Ectodermal cell (in vitro differentiated cells): ENCODE measurements at regions not wholly inside any gene's neighbourhood (a gene's known extent, or its start where the extent isn't known, plus 50 kb on each side); places are given as distances from the start of the nearest gene placed in this dataset.

Source experiments
- H3K27ac ChIP-seq: 2 replicates; pipeline ENCODE4 v1.7.0; 2013; ENCODE audit warnings: mild to moderate bottlenecking, low read depth, low read length; ENCODE audit not compliant: insufficient read depth, poor library complexity, severe bottlenecking
- H3K27me3 ChIP-seq: 2 replicates; pipeline ENCODE4 v1.7.0; 2013; ENCODE audit warnings: mild to moderate bottlenecking, low read length; ENCODE audit not compliant: insufficient read depth, control insufficient read depth, poor library complexity, severe bottlenecking
- H3K36me3 ChIP-seq: one replicate; pipeline ENCODE4 v1.7.0; 2013; ENCODE audit warnings: low read length; ENCODE audit not compliant: control insufficient read depth, insufficient read depth
- H3K4me1 ChIP-seq: one replicate; pipeline ENCODE4 v1.7.0; 2013; ENCODE audit warnings: low read length; ENCODE audit not compliant: control insufficient read depth, insufficient read depth
- H3K4me3 ChIP-seq: 2 replicates; pipeline ENCODE4 v1.7.0; 2013; ENCODE audit warnings: low read depth, low read length, control low read depth; ENCODE audit not compliant: insufficient read depth
- H3K9me3 ChIP-seq: 2 replicates; pipeline ENCODE4 v1.7.0; 2013; ENCODE audit warnings: mild to moderate bottlenecking, low read length, moderate library complexity; ENCODE audit not compliant: control insufficient read depth
- WGBS, 2 experiments: methylation state at CpG; one replicate each; pipeline ENCODE4 v1.1.7; 2013; ENCODE audit warnings: missing lambda C conversion rate in 2 of 2; 5-methylcytosine and 5-hydroxymethylcytosine counted together

DNA sequence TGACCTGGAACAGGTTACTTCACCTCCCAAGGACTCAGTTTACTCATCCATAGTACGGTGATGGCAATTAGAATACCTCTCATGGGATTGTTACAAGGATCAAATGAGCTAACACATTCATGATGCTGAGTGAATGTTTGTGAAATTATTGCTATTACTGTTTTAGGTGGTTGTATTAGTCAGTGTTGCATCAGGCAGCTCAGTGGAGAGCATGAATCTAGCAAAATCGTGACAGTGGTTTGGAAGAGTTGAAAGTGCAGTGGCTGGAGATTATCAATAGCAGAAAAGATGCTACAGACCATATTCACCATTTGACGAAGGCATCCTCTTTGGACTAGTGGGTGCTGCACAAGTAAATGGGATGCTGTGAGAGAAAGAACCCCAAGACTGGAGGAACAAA, 50.4 kb upstream of the CTNNBL1 start:
- WGBS, 2 experiments, result 82 to 83% methylated on average over 3 of the region's 3 CpGs
- Histone ChIP-seq H3K27me3 (peaks cover 6% of the 10 kb centered on the region), H3K27ac (no peak overlapping the region)

DNA sequence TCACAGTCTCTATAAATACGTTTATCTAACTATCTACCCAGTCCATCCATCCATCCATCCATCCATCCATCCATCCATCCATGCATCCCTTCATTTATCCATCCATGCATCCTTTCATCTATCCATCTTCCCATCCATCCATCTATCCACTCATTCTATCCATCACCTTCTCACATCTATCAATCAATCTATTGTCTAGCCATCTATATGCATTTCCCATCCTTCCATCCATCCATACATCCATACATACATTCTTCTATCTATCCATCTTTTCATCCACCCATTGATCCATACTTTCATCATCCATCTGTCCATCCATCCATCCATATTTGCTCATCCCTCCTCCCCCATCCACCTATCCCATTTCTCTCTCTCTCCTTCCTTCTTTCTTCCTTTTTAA, 51.6 kb upstream of the CTNNBL1 start:
- no peaks in the 10 kb centered on the region for H3K36me3 ChIP-seq
- no peak overlapping the region for H3K27ac ChIP-seq
- peaks cover 6% of the 10 kb centered on the region for H3K27me3 ChIP-seq
- H3K9me3 ChIP-seq, result no peaks in the 10 kb centered on the region
- no peak overlapping the region for H3K4me3 ChIP-seq
- H3K4me1 ChIP-seq, result no peaks in the 10 kb centered on the region
- WGBS, 2 experiments, result 76 to 86% methylated on average over 1 of the region's 1 CpG

More for the DNA sequence above, 50.4 kb upstream of the CTNNBL1 start:
- H3K9me3 ChIP-seq, result no peaks in the 10 kb centered on the region
- H3K36me3 ChIP-seq, result no peaks in the 10 kb centered on the region
- no peak overlapping the region for H3K4me3 ChIP-seq
- H3K4me1 ChIP-seq, result no peaks in the 10 kb centered on the region

DNA sequence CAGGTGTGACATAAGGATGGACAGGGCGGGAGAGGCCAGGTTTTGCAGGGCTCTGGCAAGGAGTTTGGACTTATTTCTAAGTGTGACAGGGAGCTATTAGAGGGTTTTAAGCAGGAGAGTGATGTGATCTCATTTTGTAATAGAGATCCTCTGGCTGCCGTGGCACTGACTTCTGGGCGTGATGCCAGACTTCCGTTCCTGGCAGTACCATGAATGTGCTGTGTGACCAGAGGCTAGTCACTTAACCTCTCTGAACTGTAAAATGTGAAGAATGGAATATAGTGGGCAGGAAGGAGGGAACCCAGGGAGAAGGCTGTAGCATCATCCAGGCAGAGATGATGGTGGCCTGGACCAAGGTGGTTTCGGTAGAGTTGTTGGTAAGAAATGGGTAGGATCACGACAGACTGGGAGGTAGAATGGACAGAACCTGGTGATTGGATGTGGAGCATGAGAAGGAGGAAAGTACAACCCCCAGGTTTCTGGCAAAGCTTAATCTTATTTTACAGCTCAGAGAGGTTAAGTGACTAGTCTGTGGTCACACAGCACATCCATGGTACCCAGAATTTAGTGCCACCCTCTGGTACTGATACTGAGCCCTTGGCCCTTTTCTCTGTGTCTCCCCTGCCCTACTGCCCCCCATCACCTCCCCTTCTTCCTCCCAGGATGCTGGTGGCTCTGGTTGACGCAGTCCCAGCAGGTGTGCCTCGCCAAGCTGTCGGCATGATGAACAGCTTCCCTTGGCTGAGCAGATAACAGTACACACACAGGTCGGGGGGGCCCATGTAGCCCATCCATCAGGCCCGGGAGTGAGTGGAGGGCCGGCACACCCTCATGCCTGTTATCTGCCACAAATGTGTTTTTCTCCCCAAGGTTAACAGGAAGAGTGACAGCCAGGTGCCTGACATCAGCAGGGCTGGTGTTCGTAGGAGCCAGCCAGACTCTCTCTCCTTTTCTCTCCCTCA, 52.9 kb upstream of the CTNNBL1 start:
- H3K27ac ChIP-seq, result no peak overlapping the region
- peaks cover 6% of the 10 kb centered on the region for H3K27me3 ChIP-seq
- no peak overlapping the region for H3K4me3 ChIP-seq
- WGBS, 2 experiments, result 77 to 78% methylated on average over 13 of the region's 13 CpGs
- no peaks in the 10 kb centered on the region for H3K4me1 ChIP-seq
- no peaks in the 10 kb centered on the region for H3K36me3 ChIP-seq
- H3K9me3 ChIP-seq, result no peaks in the 10 kb centered on the region

DNA sequence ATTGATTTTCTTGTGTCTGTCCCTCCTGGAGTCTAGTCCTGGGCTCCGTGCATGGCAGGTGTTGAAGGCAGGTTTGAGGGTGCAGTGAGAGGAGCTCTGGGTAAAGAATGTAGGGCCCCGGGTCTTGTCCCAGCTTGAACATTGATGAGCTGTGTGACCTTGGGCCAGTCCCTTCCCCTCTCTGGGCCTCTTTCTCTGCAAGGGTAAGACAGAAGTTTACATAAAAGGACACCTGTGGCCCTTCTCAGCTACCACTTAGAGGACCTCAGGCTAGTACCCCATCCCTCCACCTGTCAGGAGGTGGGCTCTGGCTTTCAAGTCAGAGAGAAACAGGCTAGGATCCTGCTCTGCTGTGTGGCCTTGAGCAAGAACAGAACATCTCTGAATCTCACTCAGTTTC, 55.3 kb upstream of the CTNNBL1 start:
- WGBS, 2 experiments, result 89 to 91% methylated on average over 2 of the region's 2 CpGs
- Histone ChIP-seq H3K27me3 (peaks cover 6% of the 10 kb centered on the region), H3K27ac (no peak overlapping the region), H3K9me3 (no peaks in the 10 kb centered on the region), H3K4me3 (no peak overlapping the region), H3K36me3 (no peaks in the 10 kb centered on the region), H3K4me1 (no peaks in the 10 kb centered on the region)

GRCh38 chr20:37636977-37637376, 56.9 kb upstream of the CTNNBL1 start:
- H3K4me3 ChIP-seq, result no peak overlapping the region
- H3K27ac ChIP-seq, result no peak overlapping the region
- no peaks in the 10 kb centered on the region for H3K4me1 ChIP-seq
- H3K9me3 ChIP-seq, result no peaks in the 10 kb centered on the region
- WGBS, 2 experiments, result 93% methylated on average over 12 of the region's 12 CpGs
- no peaks in the 10 kb centered on the region for H3K27me3 ChIP-seq
- H3K36me3 ChIP-seq, result no peaks in the 10 kb centered on the region

DNA sequence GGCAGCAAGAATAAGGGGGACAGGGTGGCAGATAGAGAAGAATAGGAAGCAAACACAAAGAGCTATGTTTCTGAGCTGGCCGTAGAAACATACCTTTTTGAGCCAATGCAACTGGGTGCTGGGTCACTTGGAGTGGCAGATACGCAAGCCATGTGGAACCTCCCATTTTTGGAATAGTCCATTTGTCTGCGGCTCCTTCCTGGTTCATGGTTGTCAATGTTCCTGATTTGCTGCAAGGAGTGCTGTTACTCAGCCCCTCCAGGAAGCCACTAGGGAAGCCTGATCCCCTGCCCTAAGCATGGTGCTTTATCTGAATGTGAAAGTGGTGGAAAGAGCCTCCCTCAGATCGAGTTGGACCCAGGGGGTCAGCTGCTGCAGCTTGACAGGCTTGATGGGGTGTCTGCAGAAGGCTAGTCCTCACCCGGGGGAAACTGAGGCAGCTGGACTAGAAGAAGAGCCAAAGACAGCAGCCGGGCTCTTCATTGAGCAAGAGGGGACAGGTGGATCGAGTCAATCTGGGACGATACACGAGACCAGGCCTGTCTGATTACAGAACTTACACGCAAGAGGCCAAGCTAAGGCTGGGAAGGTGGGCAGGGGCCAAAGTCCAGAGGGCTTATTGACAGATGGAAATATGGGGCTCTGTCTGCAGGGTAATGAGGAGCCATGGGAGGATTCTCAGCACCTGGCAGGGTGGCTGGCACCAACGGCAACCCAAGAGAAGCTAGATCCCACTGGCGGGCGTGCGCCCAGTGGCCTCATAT, 57.4 kb upstream of the CTNNBL1 start:
- 82% methylated on average over 14 of the region's 14 CpGs for WGBS, 2 experiments
- Histone ChIP-seq H3K4me1 (no peaks in the 10 kb centered on the region), H3K27me3 (no peaks in the 10 kb centered on the region)

DNA sequence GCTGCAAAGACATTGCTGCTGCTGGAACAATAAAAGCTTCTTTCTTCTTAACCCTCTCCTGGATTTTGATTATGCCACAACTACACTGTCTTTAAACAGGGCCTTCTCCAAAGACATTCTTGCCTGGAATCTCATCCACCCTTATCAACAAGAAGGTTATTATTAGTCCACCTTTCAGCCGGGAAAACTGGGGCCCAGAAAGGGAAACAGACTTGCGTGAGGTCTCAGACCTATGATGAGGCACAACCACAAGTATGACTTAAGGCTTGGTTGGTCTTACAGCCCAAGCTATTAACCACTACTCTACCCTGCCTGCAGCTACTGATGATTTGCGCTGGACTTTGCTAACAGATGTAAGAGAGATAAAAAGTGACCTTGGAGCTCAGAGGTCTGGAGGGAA, 62.8 kb upstream of the CTNNBL1 start:
- peaks cover 31% of the 10 kb centered on the region for H3K27me3 ChIP-seq
- H3K9me3 ChIP-seq, result no peaks in the 10 kb centered on the region
- H3K36me3 ChIP-seq, result no peaks in the 10 kb centered on the region
- H3K4me3 ChIP-seq, result no peak overlapping the region
- 74 to 75% methylated on average over 3 of the region's 3 CpGs for WGBS, 2 experiments
- H3K4me1 ChIP-seq, result no peaks in the 10 kb centered on the region
- no peak overlapping the region for H3K27ac ChIP-seq

More for the DNA sequence above, 57.4 kb upstream of the CTNNBL1 start:
- Histone ChIP-seq H3K36me3 (no peaks in the 10 kb centered on the region), H3K9me3 (no peaks in the 10 kb centered on the region), H3K4me3 (no peak overlapping the region), H3K27ac (no peak overlapping the region)

DNA sequence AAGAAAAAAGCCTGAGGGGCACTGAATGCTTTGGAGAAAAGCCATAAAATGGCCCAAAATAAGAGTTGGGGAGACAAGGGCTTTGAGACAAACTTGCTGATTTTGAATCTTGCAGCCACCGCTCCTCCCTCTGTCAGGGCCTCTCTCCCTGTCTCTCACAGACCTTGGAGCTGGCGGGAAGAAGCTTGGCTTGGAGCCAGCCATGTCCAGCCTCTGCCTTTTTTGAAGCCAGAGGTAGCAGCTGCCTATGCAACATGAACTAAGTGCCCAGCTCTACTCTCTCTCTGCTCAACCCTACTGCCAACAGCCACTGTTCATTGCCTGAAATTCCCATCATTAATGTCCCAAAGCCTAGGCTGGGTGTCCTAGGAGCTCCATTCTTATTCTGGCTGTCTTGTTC, 63.7 kb upstream of the CTNNBL1 start:
- peaks cover 31% of the 10 kb centered on the region for H3K27me3 ChIP-seq
- H3K4me3 ChIP-seq, result no peak overlapping the region
- no peaks in the 10 kb centered on the region for H3K9me3 ChIP-seq
- no peaks in the 10 kb centered on the region for H3K36me3 ChIP-seq
- no peak overlapping the region for H3K27ac ChIP-seq
- H3K4me1 ChIP-seq, result no peaks in the 10 kb centered on the region
- 77 to 88% methylated on average over 2 of the region's 2 CpGs for WGBS, 2 experiments

DNA sequence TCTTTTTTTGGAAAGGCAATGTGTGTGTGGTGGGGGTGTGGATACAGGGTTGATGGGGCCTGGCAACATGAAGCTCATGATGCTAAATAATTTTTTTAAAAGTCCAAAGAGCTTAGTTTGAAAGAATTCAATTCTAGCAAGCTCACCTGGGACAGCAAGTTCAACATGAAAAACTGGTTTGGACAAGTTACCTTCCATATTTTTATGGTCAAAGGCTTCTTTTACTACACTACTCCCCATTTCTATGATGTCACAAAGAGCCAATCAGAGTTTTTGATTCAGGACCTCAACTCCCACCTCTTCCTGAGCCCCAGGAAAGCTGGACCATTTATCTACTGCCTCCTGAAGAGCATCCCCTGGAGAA, 66.1 kb upstream of the CTNNBL1 start:
- Histone ChIP-seq H3K27ac (no peak overlapping the region), H3K4me3 (no peak overlapping the region), H3K27me3 (peaks cover 37% of the 10 kb centered on the region), H3K9me3 (no peaks in the 10 kb centered on the region), H3K4me1 (peaks cover 4% of the 10 kb centered on the region), H3K36me3 (no peaks in the 10 kb centered on the region)

DNA sequence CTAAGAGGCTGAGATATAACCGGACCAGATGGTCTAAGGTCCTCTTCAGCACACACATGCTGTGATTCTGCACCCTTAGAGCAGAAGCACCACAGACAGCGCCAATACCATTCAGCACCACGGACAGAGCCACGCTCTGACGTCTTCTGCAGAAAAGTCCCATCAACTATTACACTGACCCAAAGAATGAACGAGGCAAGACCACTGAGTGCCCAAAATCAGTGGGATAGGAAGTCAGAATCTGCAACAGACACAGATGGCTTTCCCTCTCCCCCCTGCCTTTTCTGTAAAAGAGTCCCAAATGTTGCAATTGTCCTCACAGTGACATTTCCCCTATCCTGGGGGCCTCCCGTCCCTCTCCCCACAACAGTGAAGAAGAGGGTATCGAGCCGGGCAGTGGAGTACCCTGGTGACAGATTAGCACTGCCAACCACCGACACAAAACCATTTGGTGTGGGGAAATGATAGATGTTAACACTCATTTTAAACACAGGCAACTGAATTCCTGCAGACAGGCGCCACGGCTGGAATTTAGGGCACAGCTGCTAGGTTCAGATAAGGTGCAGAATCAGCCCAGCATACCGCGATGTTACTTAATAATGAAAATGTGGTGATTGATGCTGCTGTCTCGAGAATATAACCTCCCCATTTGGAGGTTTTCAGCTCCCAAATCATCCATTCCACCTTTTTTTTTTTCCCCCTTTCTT, 66.6 kb upstream of the CTNNBL1 start:
- Histone ChIP-seq H3K4me3 (no peak overlapping the region), H3K27me3 (peaks cover 37% of the 10 kb centered on the region), H3K4me1 (peaks cover 4% of the 10 kb centered on the region), H3K36me3 (no peaks in the 10 kb centered on the region), H3K9me3 (no peaks in the 10 kb centered on the region), H3K27ac (no peak overlapping the region)
- 49 to 51% methylated on average over 13 to 15 of the region's 15 CpGs for WGBS, 2 experiments
